HCT116 (cell line): ENCODE measurements at regions not wholly inside any gene's neighbourhood (a gene's known extent, or its start where the extent isn't known, plus 50 kb on each side); places are given as distances from the start of the nearest gene placed in this dataset.

ENCODE experiments used
- ATAC-seq: fragments of 200-7000 bp; cut with Tn5 transposase; 2 replicates; pipeline ENCODE4 v1.9.1; 2020; ENCODE audit warnings: mild to moderate bottlenecking, moderate library complexity
- BruUV-seq: library from RNA; stranded (reverse); fragments of 400-500 nt; replicated peaks from 2 replicates; lab custom pipeline; 2021; lab: Mats Ljungman, UMichigan
- CTCF ChIA-PET: fragments of 300-600 bp; sonication (Branson Sonifier 250); formaldehyde crosslinking; loops from one replicate; lab custom pipeline; 2021; ENCODE audit warnings: antibody characterized with exemption; lab: Charles Lee
- POLR2A ChIA-PET: fragments of 300-600, 350-600 bp; sonication (Branson Sonifier 250); formaldehyde crosslinking; loops from one replicate; lab custom pipeline; 2021; ENCODE audit warnings: antibody characterized with exemption; lab: Charles Lee
- RAD21 ChIA-PET, 2 experiments: fragments of 300-600 bp; sonication (Branson Sonifier 250); formaldehyde crosslinking; loops; one replicate each; lab custom pipeline; 2023; ENCODE audit warnings: low total read pairs in 2 of 2; ENCODE audit not compliant: uncharacterized antibody in 2 of 2, unreplicated experiment in 2 of 2, low non-redundant PET in 1 of 2; lab: Charles Lee
- DNase-seq: peaks from one replicate; pipeline ENCODE4 v3.0.0-alpha.2; 2010; ENCODE audit warnings: low read depth, low spot score
- H2AFZ ChIP-seq: fragments of 200-600 bp; shearing (Covaris generic), sonication (generic); 2 replicates; pipeline ENCODE4 v1.6.1; 2017; ENCODE audit warnings: low read depth, mixed run types, mixed read lengths, antibody characterized with exemption, low read length; ENCODE audit not compliant: poor library complexity, severe bottlenecking
- H3K27ac ChIP-seq: 2 replicates; pipeline ENCODE4 v1.5.1; 2012; ENCODE audit warnings: low read depth, low read length
- H3K27me3 ChIP-seq: fragments of 200-600 bp; sonication (generic); 2 replicates; pipeline ENCODE4 v1.6.1; 2016; ENCODE audit warnings: mixed run types, low read length, mixed read lengths; ENCODE audit not compliant: insufficient read depth
- H3K36me3 ChIP-seq, 2 experiments: fragments of 200-500 bp in 1 of 2; fragments of 200-600 bp in 1 of 2; sonication (Bioruptor generic) in 1 of 2; sonication (generic) in 1 of 2; 2 replicates each; pipeline versions ENCODE4 v1.5.1 to v1.6.1; 2014 to 2016; ENCODE audit warnings: low read length in 2 of 2, inconsistent platforms in 1 of 2, mixed read lengths in 1 of 2, mixed run types in 1 of 2; ENCODE audit not compliant: insufficient read depth in 2 of 2, control insufficient read depth in 1 of 2
- H3K4me1 ChIP-seq, 2 experiments: fragments of 200-600 bp in 1 of 2; sonication (generic) in 1 of 2; 2 replicates each; pipeline versions ENCODE4 v1.5.1 to v1.6.1; 2012 to 2017; ENCODE audit warnings: low read length in 2 of 2, inconsistent platforms in 1 of 2, mild to moderate bottlenecking in 1 of 2, mixed read lengths in 1 of 2, mixed run types in 1 of 2, moderate library complexity in 1 of 2; ENCODE audit not compliant: insufficient read depth in 2 of 2, control insufficient read depth in 1 of 2
- H3K4me2 ChIP-seq: fragments of 200-600 bp; sonication (generic); 2 replicates; pipeline ENCODE4 v1.6.1; 2017; ENCODE audit warnings: mixed run types, low read length, mixed read lengths
- H3K4me3 ChIP-seq, 2 experiments: fragments of 200-600 bp in 1 of 2; sonication (generic) in 1 of 2; replicated peaks in 1 of 2; 2 replicates each; pipeline ENCODE4 v1.5.1; 2011 to 2016; ENCODE audit warnings: low read length in 2 of 2, control low read depth in 1 of 2, low read depth in 1 of 2, mild to moderate bottlenecking in 1 of 2, mixed read lengths in 1 of 2, mixed run types in 1 of 2
- H3K79me2 ChIP-seq: fragments of 200-600 bp; sonication (generic); 2 replicates; pipeline ENCODE4 v1.6.1; 2017; ENCODE audit warnings: mild to moderate bottlenecking, mixed run types, low read length, moderate library complexity, mixed read lengths; ENCODE audit not compliant: insufficient read depth
- H3K9ac ChIP-seq: fragments of 200-600 bp; sonication (generic); 2 replicates; pipeline ENCODE4 v1.6.1; 2016; ENCODE audit warnings: low read length, mixed read lengths
- H3K9me2 ChIP-seq: fragments of 200-600 bp; sonication (generic), shearing (Covaris generic); 2 replicates; pipeline ENCODE4 v1.6.1; 2017; ENCODE audit warnings: mixed run types, mild to moderate bottlenecking, moderate library complexity; ENCODE audit not compliant: insufficient read depth
- H3K9me3 ChIP-seq, 2 experiments: fragments of 200-500 bp in 1 of 2; fragments of 200-600 bp in 1 of 2; sonication (Bioruptor generic) in 1 of 2; sonication (generic) in 1 of 2; 2 replicates each; pipeline ENCODE4 v1.6.1; 2014 to 2017; ENCODE audit warnings: low read length in 2 of 2, mixed read lengths in 2 of 2, inconsistent platforms in 1 of 2, low read depth in 1 of 2, mild to moderate bottlenecking in 1 of 2, mixed run types in 1 of 2, moderate library complexity in 1 of 2; ENCODE audit not compliant: control insufficient read depth in 1 of 2, insufficient read depth in 1 of 2
- H4K20me1 ChIP-seq: fragments of 200-600 bp; sonication (generic), shearing (Covaris generic); 2 replicates; pipeline ENCODE4 v1.6.1; 2017; ENCODE audit warnings: mixed run types, mild to moderate bottlenecking, moderate library complexity; ENCODE audit not compliant: insufficient read depth
- ATF3 ChIP-seq: IDR thresholded peaks from 2 replicates; pipeline ENCODE4 v1.6.1; 2012
- CEBPB ChIP-seq: IDR thresholded peaks from 2 replicates; pipeline ENCODE4 v1.6.1; 2012; ENCODE audit warnings: low read depth
- EGR1 ChIP-seq: IDR thresholded peaks from 2 replicates; pipeline ENCODE4 v1.6.1; 2012; ENCODE audit warnings: low read depth
- EZH2 ChIP-seq: fragments of 200-600 bp; sonication (generic); IDR thresholded peaks from 2 replicates; pipeline ENCODE4 v1.6.1; 2017; ENCODE audit warnings: antibody characterized with exemption, mixed run types
- JUND ChIP-seq: IDR thresholded peaks from 2 replicates; pipeline ENCODE4 v1.6.1; 2012
- MAX ChIP-seq: IDR thresholded peaks from 2 replicates; pipeline ENCODE4 v1.6.1; 2012
- POLR2A ChIP-seq: IDR thresholded peaks from 2 replicates; pipeline ENCODE4 v1.7.0; 2011; ENCODE audit warnings: borderline replicate concordance; ENCODE audit not compliant: insufficient read depth, insufficient read length; ENCODE audit errors: extremely low read depth
- RAD21 ChIP-seq: IDR thresholded peaks from 2 replicates; pipeline ENCODE4 v1.6.1; 2012; ENCODE audit warnings: low read depth, mild to moderate bottlenecking
- REST ChIP-seq: IDR thresholded peaks from 2 replicates; pipeline ENCODE4 v1.6.1; 2012; ENCODE audit warnings: low read depth
- SP1 ChIP-seq: IDR thresholded peaks from 2 replicates; pipeline ENCODE4 v1.6.1; 2012; ENCODE audit warnings: low read depth
- SRF ChIP-seq: IDR thresholded peaks from 2 replicates; pipeline ENCODE4 v1.6.1; 2012; ENCODE audit warnings: low read depth
- TCF7L2 ChIP-seq: IDR thresholded peaks from 2 replicates; pipeline ENCODE4 v1.7.0; 2011; ENCODE audit warnings: borderline replicate concordance, inconsistent platforms; ENCODE audit not compliant: insufficient read depth, insufficient read length; ENCODE audit errors: extremely low read depth
- intact Hi-C: fragments of 100-400 bp; cut with micrococcal nuclease; formaldehyde crosslinking; loops from 2 replicates; pipeline ENCODE4 v1.10.0; 2022

GRCh38 chr12:83245156-83245555, 558.5 kb downstream of the TMTC2 start:
- ChIA-PET CTCF (no interaction called here), RAD21 (no interaction called here), POLR2A (no interaction called here)
- H3K79me2 ChIP-seq: no peaks in the 10 kb centered on the region
- H3K36me3 ChIP-seq: no peaks in the 10 kb centered on the region
- no peaks in the 10 kb centered on the region for H3K4me1 ChIP-seq
- no peak overlapping the region for H3K27ac ChIP-seq
- TF ChIP-seq REST (no peak), POLR2A (no peak), EGR1 (no peak), TCF7L2 (no peak), RAD21 (no peak), EZH2 (no peak), JUND (no peak), SRF (no peak), CEBPB (no peak), ATF3 (no peak), MAX (no peak), SP1 (no peak)
- no peaks in the 10 kb centered on the region for H4K20me1 ChIP-seq
- H3K4me3 ChIP-seq: no peak overlapping the region
- no peaks in the 10 kb centered on the region for H3K9me2 ChIP-seq
- H3K9ac ChIP-seq: no peak overlapping the region
- no peak for ATAC-seq
- no peaks in the 10 kb centered on the region for H3K9me3 ChIP-seq
- BruUV-seq: no TSS peak
- no peak for DNase-seq
- no peak overlapping the region for H3K4me2 ChIP-seq
- no peaks in the 10 kb centered on the region for H3K27me3 ChIP-seq
- intact Hi-C loops: no loop called here
- H2AFZ ChIP-seq: no peak overlapping the region
